T-helper 17 cell (primary cell): ENCODE measurements at regions not wholly inside any gene's neighbourhood (a gene's known extent, or its start where the extent isn't known, plus 50 kb on each side); places are given as distances from the start of the nearest gene placed in this dataset.
"Not testable (repeated sequence)": the region's sequence is repeated elsewhere in the genome, so short reads cannot be mapped to it uniquely, and the experiment has no call there.

Source experiments
- ATAC-seq: fragments of 150-1000 bp; cut with Tn5 transposase; 2 replicates; pipeline ENCODE4 v1.10.0; 2021; ENCODE audit warnings: mild to moderate bottlenecking, moderate library complexity
- DNase-seq, 3 donors: peaks; one replicate each; pipeline versions ENCODE4 v3.0.0 to v3.0.0-alpha.2; 2020 to 2021
- H3K9me3 ChIP-seq: one replicate; pipeline ENCODE4 v1.7.0; 2013; ENCODE audit warnings: low read length, mild to moderate bottlenecking; ENCODE audit not compliant: control insufficient read depth, poor library complexity, severe bottlenecking
- H3K27ac Mint-ChIP-seq: one replicate; pipeline ENCODE4 v1.8.0; 2022; ENCODE audit warnings: mild to moderate bottlenecking, moderate library complexity, mixed read lengths
- H3K27me3 Mint-ChIP-seq: one replicate; pipeline ENCODE4 v1.8.0; 2022; ENCODE audit warnings: mixed read lengths
- H3K36me3 Mint-ChIP-seq: one replicate; pipeline ENCODE4 v1.8.0; 2022; ENCODE audit warnings: low read depth, mixed read lengths
- H3K4me1 Mint-ChIP-seq: one replicate; pipeline ENCODE4 v1.8.0; 2022; ENCODE audit warnings: mild to moderate bottlenecking, mixed read lengths
- H3K4me3 Mint-ChIP-seq: one replicate; pipeline ENCODE4 v1.8.0; 2022; ENCODE audit warnings: mild to moderate bottlenecking, moderate library complexity, mixed read lengths

DNA sequence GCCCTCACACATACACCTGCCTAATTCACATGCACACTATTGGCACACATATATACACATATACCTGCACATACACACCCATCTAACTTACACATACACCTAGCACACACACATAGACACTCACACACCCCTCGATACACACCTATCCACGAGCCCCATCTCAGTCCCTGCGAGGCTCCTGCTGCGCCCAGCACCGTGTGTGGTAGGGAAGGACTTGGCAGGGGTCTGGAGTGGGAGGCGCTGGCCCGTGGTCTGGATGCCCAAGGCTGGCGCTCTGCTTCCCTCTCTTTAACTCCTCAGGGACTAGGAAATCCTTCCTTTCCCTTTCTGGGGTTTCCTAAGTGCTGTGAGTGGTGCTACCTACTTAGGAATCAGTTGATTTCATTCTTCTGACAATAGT lies 202.7 kb downstream of the UQCRFS1 start:
- no peak overlapping the region for H3K27ac Mint-ChIP-seq
- ATAC-seq (no peak), DNase-seq (no peak)
- H3K4me3 Mint-ChIP-seq: no peak overlapping the region
- H3K36me3 Mint-ChIP-seq: no peaks in the 10 kb centered on the region
- H3K9me3 ChIP-seq: no peaks in the 10 kb centered on the region
- no peaks in the 10 kb centered on the region for H3K4me1 Mint-ChIP-seq
- no peaks in the 10 kb centered on the region for H3K27me3 Mint-ChIP-seq

DNA sequence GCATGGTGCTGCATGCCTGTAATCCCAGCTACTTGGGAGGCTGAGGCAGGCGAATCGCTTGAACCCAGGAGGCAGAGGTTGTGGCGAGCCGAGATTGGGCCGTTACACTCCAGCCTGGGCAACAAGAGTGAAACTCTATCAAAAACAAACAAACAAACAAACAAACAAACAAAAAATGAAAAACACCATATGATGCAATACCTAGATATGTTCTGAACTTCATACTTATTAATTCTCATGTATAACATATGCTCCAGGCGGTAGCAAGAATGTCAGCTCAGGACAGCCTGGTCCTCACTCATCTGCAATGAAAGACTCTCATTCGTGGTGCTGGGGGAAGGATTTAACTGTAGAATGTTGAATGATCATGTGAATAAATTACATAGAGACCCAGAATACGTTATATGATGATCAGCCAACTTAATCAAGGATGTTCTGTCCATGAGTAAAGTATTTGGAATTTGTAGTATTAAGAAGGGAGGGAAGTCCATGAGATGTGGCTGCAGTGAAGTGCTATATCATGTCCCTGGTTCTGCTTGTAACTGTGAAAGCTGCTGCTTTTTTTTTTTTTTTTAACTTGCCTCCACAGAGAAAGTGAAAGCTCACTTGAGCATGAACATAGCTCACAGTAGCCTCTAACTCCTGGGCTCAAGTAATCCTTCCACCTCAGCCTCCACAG lies 206.8 kb downstream of the UQCRFS1 start:
- H3K36me3 Mint-ChIP-seq: no peaks in the 10 kb centered on the region
- H3K27me3 Mint-ChIP-seq: no peaks in the 10 kb centered on the region
- ATAC-seq (no peak), DNase-seq (no peak)
- no peak overlapping the region for H3K27ac Mint-ChIP-seq
- no peak overlapping the region for H3K4me3 Mint-ChIP-seq
- no peaks in the 10 kb centered on the region for H3K9me3 ChIP-seq
- no peaks in the 10 kb centered on the region for H3K4me1 Mint-ChIP-seq

DNA sequence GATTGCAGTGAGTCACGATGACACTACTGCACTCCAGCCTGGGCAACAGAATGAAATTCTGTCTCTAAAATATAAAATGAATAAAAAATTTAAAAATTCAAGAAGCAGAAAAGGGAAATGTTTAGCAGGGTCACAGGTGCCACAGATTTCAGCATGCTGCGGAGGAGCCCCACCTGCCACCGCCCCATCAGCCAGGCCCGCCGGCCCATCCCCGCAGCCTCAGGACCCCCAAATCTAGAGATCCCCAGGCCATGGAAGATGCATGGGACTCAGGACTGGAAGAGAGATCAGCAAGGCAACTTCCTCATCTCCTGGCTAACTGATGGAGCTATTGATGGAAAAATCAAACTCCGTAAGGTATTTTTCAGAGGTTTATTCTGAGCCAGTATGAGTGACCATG lies 208.2 kb downstream of the UQCRFS1 start:
- H3K27ac Mint-ChIP-seq: no peak overlapping the region
- ATAC-seq: no peak
- no peaks in the 10 kb centered on the region for H3K4me1 Mint-ChIP-seq
- H3K36me3 Mint-ChIP-seq: no peaks in the 10 kb centered on the region
- H3K27me3 Mint-ChIP-seq: no peaks in the 10 kb centered on the region
- H3K4me3 Mint-ChIP-seq: no peak overlapping the region
- no peaks in the 10 kb centered on the region for H3K9me3 ChIP-seq
- DNase-seq: no peak

DNA sequence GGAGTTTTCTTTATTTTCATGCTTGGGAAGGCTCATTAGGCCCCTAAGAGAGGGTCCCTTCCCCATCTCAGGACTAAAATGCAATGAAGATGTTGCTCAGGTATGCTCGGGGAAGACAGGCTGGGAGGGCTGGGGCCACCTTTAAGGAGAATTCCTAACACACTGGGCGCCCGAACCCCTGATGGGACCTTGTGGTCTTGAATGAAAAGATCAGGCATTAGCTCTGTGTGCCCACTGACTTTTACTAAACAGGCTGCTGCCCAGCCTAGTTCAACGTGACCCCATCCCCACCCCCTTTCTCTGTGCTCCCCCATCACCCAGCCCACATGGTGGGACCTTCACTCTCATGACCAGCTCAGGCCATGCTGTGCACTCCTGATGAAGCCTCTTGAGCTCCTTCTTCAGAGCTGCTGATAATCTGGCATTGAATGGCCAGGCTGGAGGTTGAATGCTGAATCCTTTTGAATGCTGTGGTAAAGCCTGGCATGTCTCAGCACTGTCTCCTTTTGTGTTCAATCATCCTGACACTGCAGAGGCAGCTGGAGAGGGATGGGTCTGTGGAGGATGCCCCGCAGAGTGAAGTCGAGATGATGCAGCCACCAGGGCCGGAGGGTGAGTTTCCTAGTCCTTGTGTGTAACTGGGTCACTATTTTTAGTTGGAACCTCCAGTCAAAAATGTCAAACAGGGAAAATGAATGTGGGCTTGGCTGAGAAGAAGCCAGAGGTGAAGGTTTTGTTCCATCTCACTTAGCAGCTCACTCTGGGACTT lies 209.1 kb downstream of the UQCRFS1 start:
- H3K9me3 ChIP-seq: no peaks in the 10 kb centered on the region
- ATAC-seq: no peak
- H3K27me3 Mint-ChIP-seq: no peaks in the 10 kb centered on the region

DNA sequence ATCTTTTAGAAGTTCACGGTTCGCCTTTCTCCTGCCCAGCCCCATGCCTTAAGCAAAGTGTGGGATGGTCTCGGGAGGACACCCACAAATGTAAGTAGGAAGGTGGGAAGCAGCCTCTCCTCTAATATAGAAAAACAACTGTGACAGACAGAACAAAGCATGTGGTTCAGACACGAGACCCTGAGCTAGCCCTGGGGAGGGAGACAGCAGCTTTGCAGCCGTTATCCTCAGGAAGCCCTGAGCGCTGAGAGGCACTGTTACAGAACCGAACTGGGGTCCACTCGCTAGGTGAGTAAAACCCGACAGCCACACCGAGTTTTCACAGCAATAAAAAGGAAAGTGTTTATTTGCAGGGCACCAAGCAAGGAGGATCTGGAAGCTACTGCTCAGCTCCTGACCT lies 210.6 kb downstream of the UQCRFS1 start:
- Mint-ChIP-seq H3K27me3 (no peaks in the 10 kb centered on the region), H3K27ac (no peak overlapping the region), H3K4me1 (no peaks in the 10 kb centered on the region), H3K4me3 (no peak overlapping the region), H3K36me3 (no peaks in the 10 kb centered on the region)
- ATAC-seq: no peak
- H3K9me3 ChIP-seq: no peaks in the 10 kb centered on the region
- no peak for DNase-seq

More for the DNA sequence above, 209.1 kb downstream of the UQCRFS1 start:
- no peak for DNase-seq
- Mint-ChIP-seq H3K4me1 (no peaks in the 10 kb centered on the region), H3K27ac (no peak overlapping the region), H3K36me3 (no peaks in the 10 kb centered on the region), H3K4me3 (no peak overlapping the region)

DNA sequence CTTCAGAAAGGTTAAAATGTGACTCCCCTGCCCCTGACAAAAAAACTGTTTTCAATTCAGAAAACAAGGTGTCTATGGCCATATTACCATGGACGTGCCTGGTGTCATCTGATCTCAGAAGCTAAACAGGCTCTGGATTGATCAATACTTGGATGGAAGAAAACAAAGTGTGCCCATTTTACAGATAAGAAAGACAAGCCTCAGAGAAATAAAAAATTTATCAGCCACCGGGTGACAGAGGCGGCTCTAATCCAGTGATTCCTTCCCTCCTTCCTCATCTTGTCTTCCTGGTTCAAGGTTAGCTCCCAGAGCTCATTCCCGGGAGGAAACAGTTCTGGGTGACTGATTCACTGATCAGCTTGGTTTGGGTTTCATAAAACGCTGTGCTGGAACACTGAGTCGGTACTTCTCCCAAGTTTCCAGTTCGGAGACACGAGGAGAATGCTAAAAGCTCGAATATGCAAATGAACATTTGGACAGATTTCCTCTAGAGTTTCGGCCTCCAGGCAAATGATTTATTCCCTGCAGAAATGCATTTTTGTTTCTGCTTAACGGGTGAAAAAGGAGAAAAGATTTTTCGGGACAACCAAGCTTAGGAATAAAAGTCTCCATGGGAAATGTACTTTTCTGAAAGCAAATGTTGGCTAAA lies 211.2 kb downstream of the UQCRFS1 start:
- H3K4me3 Mint-ChIP-seq: no peak overlapping the region
- DNase-seq: no peak
- H3K27me3 Mint-ChIP-seq: no peaks in the 10 kb centered on the region
- H3K9me3 ChIP-seq: no peaks in the 10 kb centered on the region
- no peaks in the 10 kb centered on the region for H3K4me1 Mint-ChIP-seq
- H3K27ac Mint-ChIP-seq: no peak overlapping the region
- no peak for ATAC-seq
- H3K36me3 Mint-ChIP-seq: no peaks in the 10 kb centered on the region

DNA sequence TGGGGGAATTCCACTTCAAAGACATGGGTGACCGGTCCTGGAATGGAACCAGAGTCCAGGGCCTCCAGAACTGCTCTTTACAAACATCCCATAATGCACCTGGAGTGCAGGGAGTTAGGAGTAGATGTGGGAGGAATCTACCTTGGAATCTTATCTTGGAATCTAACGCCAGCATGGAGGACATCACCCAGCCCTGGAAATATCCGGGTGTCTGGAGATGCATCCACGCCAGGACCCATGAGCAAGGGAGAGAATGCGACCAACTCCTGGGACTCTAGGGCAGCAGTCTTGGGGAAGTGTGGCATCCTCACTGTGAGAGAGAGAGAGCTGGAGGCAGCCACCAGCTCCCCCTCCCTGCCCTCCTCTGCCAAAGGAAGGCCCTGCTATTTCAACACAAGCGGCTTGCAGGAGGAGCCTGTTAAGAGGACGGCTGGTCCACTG lies 211.8 kb downstream of the UQCRFS1 start:
- Mint-ChIP-seq H3K27me3 (no peaks in the 10 kb centered on the region), H3K4me3 (no peak overlapping the region)

DNA sequence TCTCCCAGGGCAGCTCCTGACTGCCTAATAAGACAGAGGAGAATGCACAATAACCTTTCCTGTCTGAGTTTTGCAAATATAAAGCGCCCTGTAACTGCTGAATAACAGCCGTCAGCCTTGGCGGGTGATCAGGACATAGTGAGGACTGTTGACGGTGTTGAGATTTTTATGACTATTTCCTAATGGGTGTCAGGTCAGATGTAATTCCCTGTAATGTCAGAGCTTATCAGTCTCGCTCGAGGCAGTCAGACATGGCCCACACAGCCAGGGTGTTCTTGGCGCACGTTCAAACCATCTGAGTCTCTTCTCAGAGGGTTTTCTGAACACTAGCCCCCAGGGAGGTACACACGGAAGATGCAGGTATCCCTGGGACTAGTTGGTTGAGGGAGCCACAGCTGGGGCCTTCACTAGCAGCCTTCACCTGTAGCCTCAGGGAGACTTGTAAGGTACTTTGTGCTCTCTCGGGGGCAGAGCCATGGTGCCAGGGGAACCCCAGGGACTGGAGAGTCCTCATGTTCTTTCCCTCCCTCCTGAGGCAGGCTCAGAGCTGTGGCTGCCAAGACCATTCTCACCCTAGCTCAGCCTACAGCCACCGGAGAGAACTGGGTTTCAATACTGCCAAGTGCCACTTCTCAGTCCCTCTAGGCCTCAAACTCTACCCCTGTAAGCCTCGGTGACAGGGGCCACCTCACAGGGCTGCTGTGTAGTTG lies 213.1 kb downstream of the UQCRFS1 start:
- Mint-ChIP-seq H3K4me3 (no peak overlapping the region), H3K27me3 (no peaks in the 10 kb centered on the region), H3K36me3 (no peaks in the 10 kb centered on the region), H3K27ac (no peak overlapping the region), H3K4me1 (no peaks in the 10 kb centered on the region)
- no peak for ATAC-seq
- no peaks in the 10 kb centered on the region for H3K9me3 ChIP-seq
- DNase-seq: no peak

More for the DNA sequence above, 211.8 kb downstream of the UQCRFS1 start:
- Mint-ChIP-seq H3K27ac (no peak overlapping the region), H3K36me3 (no peaks in the 10 kb centered on the region), H3K4me1 (no peaks in the 10 kb centered on the region)
- H3K9me3 ChIP-seq: no peaks in the 10 kb centered on the region
- DNase-seq (no peak), ATAC-seq (no peak)

DNA sequence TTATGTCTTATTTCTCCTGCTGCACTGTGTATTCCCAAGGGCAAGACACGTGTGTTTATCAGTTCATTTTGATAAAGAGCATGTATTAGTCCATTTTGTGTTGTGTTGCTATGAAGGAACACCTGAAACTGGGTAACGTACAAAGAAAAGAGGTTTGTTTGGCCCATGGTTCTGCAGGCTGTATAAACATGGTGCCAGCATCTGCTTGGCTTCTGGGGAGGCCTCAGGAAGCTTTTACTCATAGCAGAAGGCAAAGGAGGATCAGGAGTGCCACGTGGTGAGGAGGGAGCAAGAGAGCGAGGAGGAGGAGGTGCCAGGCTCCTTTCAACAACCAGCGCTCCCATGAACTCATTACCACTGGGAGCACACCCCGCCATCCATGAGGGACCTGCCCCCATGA lies 214.0 kb downstream of the UQCRFS1 start:
- no peaks in the 10 kb centered on the region for H3K9me3 ChIP-seq
- H3K27ac Mint-ChIP-seq: no peak overlapping the region
- H3K4me3 Mint-ChIP-seq: no peak overlapping the region
- H3K36me3 Mint-ChIP-seq: no peaks in the 10 kb centered on the region
- DNase-seq (no peak), ATAC-seq (no peak)
- no peaks in the 10 kb centered on the region for H3K4me1 Mint-ChIP-seq
- H3K27me3 Mint-ChIP-seq: no peaks in the 10 kb centered on the region

DNA sequence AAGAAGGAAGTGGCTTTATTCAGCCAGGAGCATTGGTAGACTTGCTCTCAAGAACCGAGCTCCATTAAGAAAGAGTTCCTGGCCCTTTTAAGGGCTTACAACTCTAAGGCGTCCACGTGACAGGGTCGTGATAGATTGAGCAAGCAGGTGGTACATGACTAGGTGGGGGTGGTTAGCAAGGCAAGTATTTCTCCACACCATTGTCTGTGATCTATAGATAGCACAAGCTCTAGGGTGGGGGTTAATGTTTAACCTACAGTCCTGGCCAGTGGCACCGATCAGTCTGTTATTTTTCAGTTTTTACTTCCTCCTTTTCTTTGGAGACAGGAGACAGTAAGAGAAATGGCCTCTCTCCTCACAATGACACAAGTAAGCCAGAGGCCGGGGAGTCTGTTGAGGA lies 215.1 kb downstream of the UQCRFS1 start:
- H3K4me1 Mint-ChIP-seq, ATAC-seq, H3K27ac Mint-ChIP-seq, H3K36me3 Mint-ChIP-seq, H3K4me3 Mint-ChIP-seq, DNase-seq, H3K9me3 ChIP-seq, H3K27me3 Mint-ChIP-seq: not testable (repeated sequence)

DNA sequence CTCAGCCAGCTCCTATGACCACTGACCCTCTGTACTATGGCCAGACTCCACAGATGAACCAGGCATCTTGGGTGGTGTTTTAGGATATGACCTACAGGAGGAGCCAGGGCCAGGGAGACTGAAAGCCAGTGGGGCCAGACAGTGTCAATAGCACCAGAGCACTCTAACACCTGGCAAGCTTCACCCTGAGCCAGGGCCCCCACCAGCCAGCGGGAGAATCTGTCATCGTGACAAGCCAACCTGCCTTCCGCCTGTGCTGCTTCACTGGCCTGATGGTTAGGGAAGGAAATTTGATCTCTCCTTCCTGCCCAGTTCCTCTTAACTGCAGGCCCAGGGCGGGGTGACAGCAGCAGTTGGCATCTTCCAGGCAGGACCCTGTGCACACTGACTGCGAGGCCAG lies 222.4 kb downstream of the UQCRFS1 start:
- no peak overlapping the region for H3K4me3 Mint-ChIP-seq
- ATAC-seq (no peak), DNase-seq (no peak)
- H3K9me3 ChIP-seq: no peaks in the 10 kb centered on the region
- H3K4me1 Mint-ChIP-seq: no peaks in the 10 kb centered on the region
- no peaks in the 10 kb centered on the region for H3K36me3 Mint-ChIP-seq
- H3K27me3 Mint-ChIP-seq: peaks cover 5% of the 10 kb centered on the region
- no peak overlapping the region for H3K27ac Mint-ChIP-seq

DNA sequence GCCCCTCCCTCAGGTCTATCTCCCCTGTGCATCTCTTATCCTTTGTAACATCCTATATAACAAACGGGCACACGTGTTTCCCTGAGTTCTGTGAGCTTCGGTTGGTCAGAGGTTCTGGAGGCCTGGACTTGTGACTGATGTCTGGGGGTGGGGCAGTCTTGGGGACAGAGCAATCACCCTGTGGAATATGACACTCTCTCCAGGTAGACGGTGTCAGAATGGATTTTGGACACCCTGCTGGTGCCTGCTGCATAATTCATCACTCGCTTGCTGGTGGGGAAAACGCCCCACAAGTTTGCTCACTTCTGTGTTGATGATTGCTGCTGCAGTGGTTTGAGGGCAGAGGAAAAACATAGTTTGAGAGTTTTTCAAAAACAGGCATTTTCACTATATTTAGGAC lies 223.2 kb downstream of the UQCRFS1 start:
- ATAC-seq (no peak), DNase-seq (no peak)
- H3K4me3 Mint-ChIP-seq: no peak overlapping the region
- no peak overlapping the region for H3K27ac Mint-ChIP-seq
- H3K9me3 ChIP-seq: no peaks in the 10 kb centered on the region
- H3K27me3 Mint-ChIP-seq: peaks cover 5% of the 10 kb centered on the region
- H3K36me3 Mint-ChIP-seq: no peaks in the 10 kb centered on the region
- H3K4me1 Mint-ChIP-seq: no peaks in the 10 kb centered on the region

DNA sequence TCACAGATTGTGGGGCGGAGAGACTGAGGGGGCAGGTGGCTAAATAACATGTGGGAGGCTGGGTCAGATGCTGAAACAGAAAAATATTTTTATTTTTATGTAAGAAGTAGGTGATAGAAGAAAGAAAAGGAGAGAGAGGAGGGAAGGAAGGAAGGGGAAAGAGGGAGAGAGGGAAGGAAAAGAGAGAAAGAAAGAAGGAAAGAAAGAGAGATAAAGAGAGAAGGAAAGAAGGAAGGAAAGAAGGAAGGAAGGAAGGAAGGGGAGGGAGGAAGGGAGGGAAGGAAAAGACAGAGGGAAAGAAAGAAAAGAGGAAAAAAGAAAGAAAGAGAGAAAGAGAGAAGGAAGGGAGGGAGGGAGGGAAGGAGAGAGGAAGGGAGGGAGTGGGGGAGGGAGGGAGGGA lies 224.9 kb downstream of the UQCRFS1 start:
- no peaks in the 10 kb centered on the region for H3K4me1 Mint-ChIP-seq
- H3K4me3 Mint-ChIP-seq: no peak overlapping the region
- no peak overlapping the region for H3K27ac Mint-ChIP-seq
- H3K36me3 Mint-ChIP-seq: no peaks in the 10 kb centered on the region
- no peaks in the 10 kb centered on the region for H3K9me3 ChIP-seq
- peaks cover 5% of the 10 kb centered on the region for H3K27me3 Mint-ChIP-seq
- DNase-seq: no peak
- no peak for ATAC-seq
